Epithelial cell of esophagus (primary cell): ENCODE measurements at regions not wholly inside any gene's neighbourhood (a gene's known extent, or its start where the extent isn't known, plus 50 kb on each side); places are given as distances from the start of the nearest gene placed in this dataset.
"Not testable (repeated sequence)": the region's sequence is repeated elsewhere in the genome, so short reads cannot be mapped to it uniquely, and the experiment has no call there.

Experiments
- DNase-seq: peaks from one replicate; pipeline ENCODE4 v3.0.0; 2010; ENCODE audit warnings: low read depth
- H3K4me3 ChIP-seq: 2 replicates; pipeline ENCODE4 v1.5.1; 2011; ENCODE audit warnings: mild to moderate bottlenecking, low read length, control low read depth
- CTCF ChIP-seq: IDR thresholded peaks from 2 replicates; pipeline ENCODE4 v1.5.1; 2011; ENCODE audit warnings: low read depth, mild to moderate bottlenecking, low read length, control low read depth, inconsistent platforms; ENCODE audit not compliant: insufficient read depth; ENCODE audit errors: missing control alignments

GRCh38 chr15:20280933-20281463, 260.6 kb downstream of the GOLGA6L6 start:
- no peak overlapping the region for H3K4me3 ChIP-seq
- DNase-seq: no peak
- TF ChIP-seq CTCF: no peak

- not testable (repeated sequence) for DNase-seq
These were observed 261.3 kb downstream of the GOLGA6L6 start for GRCh38 chr15:20280141-20280932.

GRCh38 chr15:20279056-20279455, 262.5 kb downstream of the GOLGA6L6 start:
- not testable (repeated sequence) for DNase-seq, H3K4me3 ChIP-seq

More at GRCh38 chr15:20280141-20280932, 261.3 kb downstream of the GOLGA6L6 start:
- not testable (repeated sequence) for H3K4me3 ChIP-seq

GRCh38 chr15:20278376-20278775, 263.2 kb downstream of the GOLGA6L6 start:
- not testable (repeated sequence) for H3K4me3 ChIP-seq, DNase-seq

- not testable (repeated sequence) for DNase-seq, H3K4me3 ChIP-seq
These were observed 264.1 kb downstream of the GOLGA6L6 start for GRCh38 chr15:20277451-20277850.

GRCh38 chr15:20276312-20277114, 265.1 kb downstream of the GOLGA6L6 start:
- DNase-seq: not testable (repeated sequence)

GRCh38 chr15:20275373-20275967, 266.1 kb downstream of the GOLGA6L6 start:
- DNase-seq, H3K4me3 ChIP-seq: not testable (repeated sequence)

More at GRCh38 chr15:20276312-20277114, 265.1 kb downstream of the GOLGA6L6 start:
- not testable (repeated sequence) for H3K4me3 ChIP-seq

GRCh38 chr15:20272422-20273184, 269.0 kb downstream of the GOLGA6L6 start:
- no peak for TF ChIP-seq CTCF
- no peak for DNase-seq
- no peak overlapping the region for H3K4me3 ChIP-seq

GRCh38 chr15:20271647-20272046, 270.0 kb downstream of the GOLGA6L6 start:
- no peak for DNase-seq
- no peak overlapping the region for H3K4me3 ChIP-seq
- no peak for TF ChIP-seq CTCF

GRCh38 chr15:20269956-20270355, 271.6 kb downstream of the GOLGA6L6 start:
- DNase-seq: not testable (repeated sequence)

GRCh38 chr15:20267996-20268395, 273.6 kb downstream of the GOLGA6L6 start:
- not testable (repeated sequence) for DNase-seq, H3K4me3 ChIP-seq

More at GRCh38 chr15:20269956-20270355, 271.6 kb downstream of the GOLGA6L6 start:
- not testable (repeated sequence) for H3K4me3 ChIP-seq

- not testable (repeated sequence) for DNase-seq, H3K4me3 ChIP-seq
These were observed 274.4 kb downstream of the GOLGA6L6 start for GRCh38 chr15:20267051-20267730.

GRCh38 chr15:20265710-20266109, 275.9 kb downstream of the GOLGA6L6 start:
- not testable (repeated sequence) for H3K4me3 ChIP-seq, DNase-seq
